HepG2 (cell line): ENCODE measurements at regions not wholly inside any gene's neighbourhood (a gene's known extent, or its start where the extent isn't known, plus 50 kb on each side); places are given as distances from the start of the nearest gene placed in this dataset.

Source experiments
- ATAC-seq: fragments of 200-7000 bp; cut with Tn5 transposase; 3 replicates; pipeline ENCODE4 v1.9.1; 2020; ENCODE audit warnings: mild to moderate bottlenecking, moderate library complexity
- BruUV-seq: library from RNA; stranded (reverse); fragments of 400-500 nt; replicated peaks from 2 replicates; lab custom pipeline; 2021; lab: Mats Ljungman, UMichigan
- CTCF ChIA-PET: fragments of 300-600 bp; formaldehyde crosslinking; extraction: SDS; loops from one replicate; lab custom pipeline; 2021; ENCODE audit warnings: low total read pairs, inconsistent platforms, low intra/inter-chr PET ratio; lab: Yijun Ruan, JAX
- POLR2A ChIA-PET: fragments of 350-600 bp; sonication (Branson Sonifier 250); formaldehyde crosslinking; loops from one replicate; lab custom pipeline; 2020; ENCODE audit warnings: antibody characterized with exemption, inconsistent platforms; lab: Yijun Ruan, JAX
- DNase-seq: peaks from one replicate; pipeline ENCODE4 v3.0.0-alpha.2; 2015; ENCODE audit warnings: low spot score
- FAIRE-seq: peaks from 3 replicates; lab custom pipeline; 2011; peaks lifted over from hg19 to GRCh38; lab: Jason Lieb, UNC
- H2AFZ ChIP-seq: one replicate; pipeline ENCODE4 v1.6.1; 2011; ENCODE audit warnings: low read length, inconsistent platforms
- H3K27ac ChIP-seq: fragments of 300-600 bp; 3 replicates; pipeline ENCODE4 v1.8.0; 2011; ENCODE audit warnings: mixed run types, mild to moderate bottlenecking, mixed read lengths, low read length, inconsistent platforms; ENCODE audit not compliant: insufficient read depth; ENCODE audit errors: extremely low read length
- H3K27me3 ChIP-seq, 2 experiments: fragments of 200-600 bp in 1 of 2; 2 replicates in 1 of 2; 3 replicates in 1 of 2; pipeline versions ENCODE4 v1.6.0 to v1.8.0; 2011; ENCODE audit warnings: low read length in 2 of 2, mild to moderate bottlenecking in 2 of 2, moderate library complexity in 2 of 2, inconsistent platforms in 1 of 2; ENCODE audit not compliant: insufficient read depth in 2 of 2, control insufficient read depth in 1 of 2
- H3K36me3 ChIP-seq, 2 experiments: fragments of 200-600 bp in 1 of 2; replicated peaks in 1 of 2; 2 replicates in 1 of 2; 3 replicates in 1 of 2; pipeline versions ENCODE4 v1.5.1 to v1.8.0; 2011; ENCODE audit warnings: low read length in 2 of 2, inconsistent platforms in 1 of 2; ENCODE audit not compliant: insufficient read depth in 2 of 2, control insufficient read depth in 1 of 2
- H3K4me1 ChIP-seq: 2 replicates; pipeline ENCODE4 v1.5.1; 2012; ENCODE audit warnings: low read length, inconsistent platforms; ENCODE audit not compliant: insufficient read depth
- H3K4me2 ChIP-seq: 2 replicates; pipeline ENCODE4 v1.6.0; 2011; ENCODE audit warnings: low read depth, low read length, inconsistent platforms
- H3K4me3 ChIP-seq, 3 experiments: fragments of 200-600 bp in 1 of 3; sonication (generic), shearing (Covaris generic) in 1 of 3; replicated peaks in 1 of 3; 2 replicates each; pipeline ENCODE4 v1.5.1; 2011 to 2016; ENCODE audit warnings: low read length in 3 of 3, inconsistent platforms in 2 of 3, low read depth in 2 of 3, mild to moderate bottlenecking in 2 of 3, control low read depth in 1 of 3, mixed read lengths in 1 of 3; ENCODE audit not compliant: insufficient read depth in 1 of 3
- H3K79me2 ChIP-seq: one replicate; pipeline ENCODE4 v1.6.1; 2011; ENCODE audit warnings: low read length, inconsistent platforms; ENCODE audit not compliant: insufficient read depth
- H3K9ac ChIP-seq: 2 replicates; pipeline ENCODE4 v1.6.0; 2011; ENCODE audit warnings: mild to moderate bottlenecking, low read depth, low read length, inconsistent platforms; ENCODE audit not compliant: insufficient read depth
- H3K9me3 ChIP-seq: 2 replicates; pipeline ENCODE4 v1.5.1; 2012; ENCODE audit warnings: mild to moderate bottlenecking, low read length
- H4K20me1 ChIP-seq: 2 replicates; pipeline ENCODE4 v1.6.0; 2011; ENCODE audit warnings: inconsistent platforms, mild to moderate bottlenecking, low read length, moderate library complexity; ENCODE audit not compliant: insufficient read depth
- BRCA1 ChIP-seq: sonication (generic); formaldehyde crosslinking; IDR thresholded peaks from 2 replicates; pipeline ENCODE4 v1.4.0; 2020; ENCODE audit warnings: missing genetic modification reagents
- CSRNP1 ChIP-seq: sonication (generic); formaldehyde crosslinking; IDR thresholded peaks from 2 replicates; pipeline ENCODE4 v1.8.1; 2023; ENCODE audit warnings: mild to moderate bottlenecking, missing genetic modification reagents
- EED ChIP-seq: sonication (generic); formaldehyde crosslinking; IDR thresholded peaks from 2 replicates; pipeline ENCODE4 v1.5.0; 2020; ENCODE audit warnings: mild to moderate bottlenecking, missing genetic modification reagents
- ESRRA ChIP-seq: sonication (generic); formaldehyde crosslinking; IDR thresholded peaks from 2 replicates; pipeline ENCODE4 v1.5.1; 2020; ENCODE audit warnings: mild to moderate bottlenecking, low read depth, missing genetic modification reagents
- GATAD1 ChIP-seq: IDR thresholded peaks from 2 replicates; pipeline ENCODE4 v1.6.1; 2016; ENCODE audit warnings: missing genetic modification reagents, missing compliant biosample characterization
- HCFC1 ChIP-seq: fragments of 150-350 bp; IDR thresholded peaks from 2 replicates; pipeline ENCODE4 v1.6.1; 2014; ENCODE audit warnings: low read depth, low read length
- NONO ChIP-seq, 2 experiments: fragments of 450-650 bp in 1 of 2; sonication (generic) in 1 of 2; formaldehyde crosslinking in 1 of 2; IDR thresholded peaks in 1 of 2; conservative IDR thresholded peaks in 1 of 2; 2 replicates each; pipeline versions ENCODE4 v1.6.1 to v1.8.0; 2017 to 2022; ENCODE audit warnings: mild to moderate bottlenecking in 1 of 2, missing genetic modification reagents in 1 of 2, moderate library complexity in 1 of 2
- NR2F2 ChIP-seq: IDR thresholded peaks from 2 replicates; pipeline ENCODE4 v1.6.1; 2012; ENCODE audit warnings: low read depth, inconsistent platforms, borderline replicate concordance
- REL ChIP-seq: sonication (generic); formaldehyde crosslinking; conservative IDR thresholded peaks from 2 replicates; pipeline ENCODE4 v1.8.0; 2022; ENCODE audit warnings: mild to moderate bottlenecking, missing genetic modification reagents, moderate library complexity
- SIX1 ChIP-seq: sonication (generic); formaldehyde crosslinking; IDR thresholded peaks from 2 replicates; pipeline ENCODE4 v1.4.0; 2020; ENCODE audit warnings: missing genetic modification reagents, borderline replicate concordance
- SNRNP70 ChIP-seq: fragments of 200-400 bp; formaldehyde crosslinking; IDR thresholded peaks from 2 replicates; pipeline ENCODE4 v1.6.1; 2017; ENCODE audit warnings: mild to moderate bottlenecking, low read depth, low read length, moderate library complexity
- ZBTB33 ChIP-seq: sonication (generic); formaldehyde crosslinking; IDR thresholded peaks from 2 replicates; pipeline ENCODE4 v1.4.0; 2020; ENCODE audit warnings: missing genetic modification reagents
- ZNF567 ChIP-seq: sonication (generic); formaldehyde crosslinking; IDR thresholded peaks from 2 replicates; pipeline ENCODE4 v1.8.1; 2023; ENCODE audit warnings: mild to moderate bottlenecking, missing genetic modification reagents, borderline replicate concordance
- ZNF75D ChIP-seq: sonication (generic); formaldehyde crosslinking; IDR thresholded peaks from 2 replicates; pipeline ENCODE4 v1.8.1; 2023; ENCODE audit warnings: missing genetic modification reagents, mild to moderate bottlenecking, borderline replicate concordance
- ZNF790 ChIP-seq: sonication (generic); formaldehyde crosslinking; IDR thresholded peaks from 2 replicates; pipeline ENCODE4 v1.8.0; 2022; ENCODE audit warnings: missing genetic modification reagents, mild to moderate bottlenecking, borderline replicate concordance
- in situ Hi-C: cut with HindIII; loops from 2 replicates; pipeline ENCODE4 v1.10.0; 2017; ENCODE audit warnings: low pct_unique_long_range_greater_than_20kb; ENCODE audit not compliant: extremely low pct_ligation_motif_present
- intact Hi-C: fragments of 100-400 bp; cut with micrococcal nuclease; formaldehyde crosslinking; loops from one replicate; pipeline ENCODE4 v1.10.0; 2022; ENCODE audit not compliant: unreplicated experiment
- TF ChIP-seq, protein P1 (sequence below): sonication (generic); formaldehyde crosslinking; IDR thresholded peaks from 2 replicates; pipeline ENCODE4 v1.5.0; 2020; ENCODE audit warnings: mild to moderate bottlenecking, missing genetic modification reagents

DNA sequence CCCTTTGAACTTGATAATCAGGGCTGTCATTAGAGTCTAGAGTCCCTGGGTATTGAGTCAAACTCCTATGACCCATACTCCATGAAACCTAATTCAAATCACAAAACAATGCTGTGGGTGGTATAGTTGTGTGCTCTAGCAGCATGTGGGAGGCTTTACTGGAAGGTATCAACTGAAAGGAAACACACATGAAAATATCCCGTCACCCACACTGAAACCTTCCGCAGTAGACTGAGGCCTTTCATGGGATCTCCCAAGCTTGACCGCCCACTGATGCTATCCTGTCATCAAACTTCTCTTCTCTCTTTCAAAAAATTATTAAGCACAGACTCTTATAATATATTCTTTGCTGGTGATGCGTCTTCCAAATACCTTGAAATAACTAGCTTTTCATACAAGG lies 569.1 kb upstream of the MEF2C start (continued):
- no peak for TF ChIP-seq ZNF75D (CRISPR knock-in tag)
- TF ChIP-seq ZNF567 (CRISPR knock-in tag): no peak
- TF ChIP-seq SNRNP70: no peak
- TF ChIP-seq ZNF790: no peak
- no peak for TF ChIP-seq SIX1 (CRISPR knock-in tag)
- TF ChIP-seq NR2F2: no peak
- TF ChIP-seq BRCA1 (CRISPR knock-in tag): no peak

DNA sequence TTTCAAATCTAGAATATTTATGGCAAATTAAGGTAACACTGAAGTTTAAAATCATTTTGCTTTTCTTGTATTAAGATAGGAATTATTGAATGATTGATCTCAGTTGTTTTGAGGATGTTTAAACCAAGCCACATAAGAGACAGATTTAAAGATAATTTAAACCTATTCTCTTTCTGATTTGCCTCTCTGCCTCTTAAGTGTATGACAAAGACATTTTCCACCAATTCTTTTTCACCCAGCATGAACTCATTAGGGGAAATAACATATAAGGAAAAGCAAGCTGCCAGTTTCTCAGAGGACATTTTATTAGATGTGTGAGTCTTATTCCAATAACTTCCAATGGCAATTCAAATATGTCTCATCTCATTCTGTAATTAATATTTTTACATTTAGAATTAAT lies 568.3 kb upstream of the MEF2C start:
- CTCF ChIA-PET: no interaction called here
- no peak for DNase-seq
- no peak overlapping the region for H2AFZ ChIP-seq
- in situ Hi-C loops (no loop called here), intact Hi-C loops (no loop called here)
- no peak overlapping the region for H3K27ac ChIP-seq
- H3K79me2 ChIP-seq: no peaks in the 10 kb centered on the region
- H3K27me3 ChIP-seq: no peaks in the 10 kb centered on the region
- BruUV-seq: no TSS peak
- POLR2A ChIA-PET: no interaction called here
- no peak for ATAC-seq
- TF ChIP-seq CSRNP1 (CRISPR knock-in tag): no peak
- no peak for TF ChIP-seq GATAD1 (CRISPR knock-in tag)
- no peak for TF ChIP-seq REL
- no peak for TF ChIP-seq ESRRA (CRISPR knock-in tag)
- TF ChIP-seq NONO (IDR thresholded peaks at IDR 0.05): no peak
- no peak for TF ChIP-seq NONO (CRISPR knock-in tag; conservative IDR thresholded peaks at IDR 0.05)
- no peak for TF ChIP-seq HCFC1
- no peak for TF ChIP-seq EED (CRISPR knock-in tag)
- TF ChIP-seq, protein P1, sequence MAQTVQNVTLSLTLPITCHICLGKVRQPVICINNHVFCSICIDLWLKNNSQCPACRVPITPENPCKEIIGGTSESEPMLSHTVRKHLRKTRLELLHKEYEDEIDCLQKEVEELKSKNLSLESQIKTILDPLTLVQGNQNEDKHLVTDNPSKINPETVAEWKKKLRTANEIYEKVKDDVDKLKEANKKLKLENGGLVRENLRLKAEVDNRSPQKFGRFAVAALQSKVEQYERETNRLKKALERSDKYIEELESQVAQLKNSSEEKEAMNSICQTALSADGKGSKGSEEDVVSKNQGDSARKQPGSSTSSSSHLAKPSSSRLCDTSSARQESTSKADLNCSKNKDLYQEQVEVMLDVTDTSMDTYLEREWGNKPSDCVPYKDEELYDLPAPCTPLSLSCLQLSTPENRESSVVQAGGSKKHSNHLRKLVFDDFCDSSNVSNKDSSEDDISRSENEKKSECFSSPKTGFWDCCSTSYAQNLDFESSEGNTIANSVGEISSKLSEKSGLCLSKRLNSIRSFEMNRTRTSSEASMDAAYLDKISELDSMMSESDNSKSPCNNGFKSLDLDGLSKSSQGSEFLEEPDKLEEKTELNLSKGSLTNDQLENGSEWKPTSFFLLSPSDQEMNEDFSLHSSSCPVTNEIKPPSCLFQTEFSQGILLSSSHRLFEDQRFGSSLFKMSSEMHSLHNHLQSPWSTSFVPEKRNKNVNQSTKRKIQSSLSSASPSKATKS: no peak
- no peak for TF ChIP-seq ZBTB33 (CRISPR knock-in tag)
- H3K9me3 ChIP-seq: no peaks in the 10 kb centered on the region
- FAIRE-seq: no peak
- no peak overlapping the region for H3K4me2 ChIP-seq
- H4K20me1 ChIP-seq: no peaks in the 10 kb centered on the region
- no peaks in the 10 kb centered on the region for H3K4me1 ChIP-seq
- no peak overlapping the region for H3K4me3 ChIP-seq
- no peaks in the 10 kb centered on the region for H3K36me3 ChIP-seq
- H3K9ac ChIP-seq: no peak overlapping the region
